ENCODE measurements at regions not wholly inside any gene's neighbourhood (a gene's known extent, or its start where the extent isn't known, plus 50 kb on each side); places are given as distances from the start of the nearest gene placed in this dataset.

GRCh38 chr11:128282053-128282452 is 305.3 kb downstream of the ETS1 start:
- Histone ChIP-seq H3K4me3 (no peak overlapping the region), H3K4me1 (ENCODE audit: control insufficient read depth, insufficient read depth, low read length) (no peaks in the 10 kb centered on the region), H3K9ac (ENCODE audit: control insufficient read depth, insufficient read depth, low read length) (no peak overlapping the region), H4K20me1 (ENCODE audit: control insufficient read depth, insufficient read depth) (no peaks in the 10 kb centered on the region), H2AFZ (ENCODE audit: control insufficient read depth, low read depth, low read length) (no peak overlapping the region), H3K27me3 (replicated peaks in 1 of 2; ENCODE audit: control insufficient read depth in 2 of 2, insufficient read depth in 2 of 2, low read length in 1 of 2) (peaks cover 0 to 2% of the 10 kb centered on the region in 2 experiments; a peak in 3 of 4 replicates), H3K27ac (ENCODE audit: control insufficient read depth, insufficient read depth) (no peak overlapping the region), H3K36me3 (ENCODE audit: control insufficient read depth in 2 of 2, insufficient read depth in 2 of 2, low read length in 1 of 2) (no peaks in the 10 kb centered on the region), H3K9me3 (replicated peaks; ENCODE audit: control insufficient read depth, insufficient read depth, low read length) (no peaks in the 10 kb centered on the region), H3K79me2 (ENCODE audit: control insufficient read depth, insufficient read depth, low read length) (no peaks in the 10 kb centered on the region), H3K4me2 (ENCODE audit: control insufficient read depth, insufficient read depth) (no peak overlapping the region)
- TF ChIP-seq MEF2A (IDR thresholded peaks at IDR 0.05; ENCODE audit: insufficient read depth, low read depth, low read length) (no peak), PML (IDR thresholded peaks at IDR 0.05; ENCODE audit: low read length) (no peak), CREM (IDR thresholded peaks at IDR 0.05; ENCODE audit: low read depth) (no peak), JUND (IDR thresholded peaks at IDR 0.05; ENCODE audit: low read depth, low read length) (no peak), PAX5 (IDR thresholded peaks at IDR 0.05; ENCODE audit: borderline replicate concordance, low read depth, low read length) (no peak), EED (IDR thresholded peaks at IDR 0.05; ENCODE audit: low read depth) (no peak)
- ChIA-PET RAD21 (ENCODE audit: unreplicated experiment) (interaction anchor here (0.9 to 1.2 kb wide), 2 partner anchors 124 to 350 kb away, joined by 3 read pairs; no protein-coding TSS in a partner anchor), POLR2A (no interaction called here), SMC1A (ENCODE audit: uncharacterized antibody, unreplicated experiment) (interaction anchor here (1.0 to 1.2 kb wide), 2 partner anchors 348 to 670 kb away, joined by 3 read pairs; no protein-coding TSS in a partner anchor), CTCF (interaction anchor here (2.0 to 10.0 kb wide), 3 partner anchors 125 to 549 kb away, joined by 5 to 195 read pairs (median 11); no protein-coding TSS in a partner anchor)
- ATAC-seq, result no peak
- in situ Hi-C loops (cut with MboI) (loop anchor here (25.0 kb wide), 1 partner anchor 180 kb away; no protein-coding TSS in a partner anchor), intact Hi-C loops (cut with micrococcal nuclease; ENCODE audit: unreplicated experiment) (loop anchor here (10.0 kb wide), 1 partner anchor 247 kb away; no protein-coding TSS in a partner anchor)
- FAIRE-seq, result no peak
- BruUV-seq (replicated peaks), result no TSS peak
- WGBS (ENCODE audit: insufficient coverage, insufficient replicate concordance, low lambda C conversion rate, missing lambda C conversion rate), result 80% methylated on average over 7 of the region's 7 CpGs
- no peak for DNase-seq (ENCODE audit: low read depth, low spot score)

DNA sequence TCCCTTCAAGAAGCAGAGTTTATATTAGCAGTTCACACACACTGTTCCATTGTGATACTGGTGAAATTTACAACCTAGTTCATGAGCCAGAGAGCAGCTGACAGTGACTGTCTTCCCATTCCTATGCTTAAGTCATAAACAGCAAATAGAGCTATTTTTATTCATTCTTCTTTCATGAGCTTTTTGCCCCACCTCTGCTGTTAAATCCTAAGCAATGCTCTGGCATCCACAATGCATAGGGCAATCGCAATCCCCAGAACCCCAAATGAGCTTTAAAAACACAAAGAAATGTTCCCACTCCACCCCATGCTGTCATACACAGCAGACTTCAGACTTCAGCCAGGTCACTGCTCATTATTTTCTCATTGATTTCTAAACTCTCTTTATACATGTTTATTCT is 307.5 kb downstream of the ETS1 start:
- POLR2A ChIA-PET, result interaction anchor here (0.7 kb wide), 1 partner anchor 13 kb away, joined by 4 read pairs; no protein-coding TSS in a partner anchor
- no TSS peak for BruUV-seq (replicated peaks)
- Histone ChIP-seq H4K20me1 (ENCODE audit: control insufficient read depth, insufficient read depth) (no peaks in the 10 kb centered on the region), H3K4me2 (ENCODE audit: control insufficient read depth, insufficient read depth) (no peak overlapping the region), H3K79me2 (ENCODE audit: control insufficient read depth, insufficient read depth, low read length) (no peaks in the 10 kb centered on the region), H2AFZ (ENCODE audit: control insufficient read depth, low read depth, low read length) (no peak overlapping the region), H3K4me3 (no peak overlapping the region), H3K27me3 (replicated peaks in 1 of 2; ENCODE audit: control insufficient read depth in 2 of 2, insufficient read depth in 2 of 2, low read length in 1 of 2) (peaks cover 4% of the 10 kb centered on the region in 2 experiments; a peak in 3 of 4 replicates), H3K27ac (ENCODE audit: control insufficient read depth, insufficient read depth) (no peak overlapping the region), H3K9me3 (replicated peaks; ENCODE audit: control insufficient read depth, insufficient read depth, low read length) (no peaks in the 10 kb centered on the region), H3K36me3 (ENCODE audit: control insufficient read depth in 2 of 2, insufficient read depth in 2 of 2, low read length in 1 of 2) (no peaks in the 10 kb centered on the region), H3K4me1 (ENCODE audit: control insufficient read depth, insufficient read depth, low read length) (no peaks in the 10 kb centered on the region), H3K9ac (ENCODE audit: control insufficient read depth, insufficient read depth, low read length) (no peak overlapping the region)
- TF ChIP-seq SUPT20H (IDR thresholded peaks at IDR 0.05; ENCODE audit: borderline replicate concordance, control insufficient read depth, low read depth, low read length) (no peak), SMARCA5 (IDR thresholded peaks at IDR 0.05) (no peak), CREM (IDR thresholded peaks at IDR 0.05; ENCODE audit: low read depth) (no peak), EP300 (IDR thresholded peaks at IDR 0.05; ENCODE audit: borderline replicate concordance in 1 of 2, control insufficient read depth in 1 of 2, low read depth in 2 of 2, low read length in 2 of 2) (no peak), IKZF1 (conservative IDR thresholded peaks at IDR 0.05) (no peak), JUND (IDR thresholded peaks at IDR 0.05; ENCODE audit: low read depth, low read length) (no peak), ZNF217 (IDR thresholded peaks at IDR 0.05) (no peak), PAX5 (IDR thresholded peaks at IDR 0.05; ENCODE audit: borderline replicate concordance, low read depth, low read length) (no peak), SPI1 (IDR thresholded peaks at IDR 0.05; ENCODE audit: borderline replicate concordance, insufficient read depth, low read depth, low read length) (no peak)
- CTCF ChIA-PET, result interaction anchor here (0.6 to 2.5 kb wide), 6 partner anchors 9 to 569 kb away, joined by 3 to 7 read pairs (median 4); no protein-coding TSS in a partner anchor
- RAD21 ChIA-PET (ENCODE audit: unreplicated experiment), result interaction anchor here (0.9 kb wide), 1 partner anchor 9 kb away, joined by 4 read pairs; no protein-coding TSS in a partner anchor
- DNase-seq (ENCODE audit: low read depth, low spot score) (no peak), ATAC-seq (no peak), FAIRE-seq (no peak)
- WGBS (ENCODE audit: insufficient coverage, insufficient replicate concordance, low lambda C conversion rate, missing lambda C conversion rate), result 93% methylated on average over 1 of the region's 1 CpG
- in situ Hi-C loops (cut with MboI) (loop anchor here (25.0 kb wide), 1 partner anchor 182 kb away; no protein-coding TSS in a partner anchor), intact Hi-C loops (cut with micrococcal nuclease; ENCODE audit: unreplicated experiment) (loop anchor here (10.0 kb wide), 1 partner anchor 245 kb away; no protein-coding TSS in a partner anchor)
- SMC1A ChIA-PET (ENCODE audit: uncharacterized antibody, unreplicated experiment), result interaction anchor here (1.2 kb wide), 1 partner anchor 10 kb away, joined by 3 read pairs; no protein-coding TSS in a partner anchor

All from GM12878 (cell line).